IPS DF 6.9 (cell line): ENCODE measurements at regions not wholly inside any gene's neighbourhood (a gene's known extent, or its start where the extent isn't known, plus 50 kb on each side); places are given as distances from the start of the nearest gene placed in this dataset.
"Not testable (repeated sequence)": the region's sequence is repeated elsewhere in the genome, so short reads cannot be mapped to it uniquely, and the experiment has no call there.

Experiments used
- DNase-seq: peaks from one replicate; pipeline ENCODE4 v3.0.0-alpha.2; 2013; ENCODE audit warnings: low read depth, low spot score
- H3K27ac ChIP-seq: one replicate; pipeline ENCODE4 v1.5.1; 2013; ENCODE audit warnings: low read length, control low read depth
- H3K27me3 ChIP-seq: 2 replicates; pipeline ENCODE4 v1.6.1; 2013; ENCODE audit warnings: mild to moderate bottlenecking, low read length; ENCODE audit not compliant: control insufficient read depth, insufficient read depth
- H3K36me3 ChIP-seq: 2 replicates; pipeline ENCODE4 v1.6.1; 2013; ENCODE audit warnings: low read length; ENCODE audit not compliant: control insufficient read depth, insufficient read depth
- H3K4me1 ChIP-seq: 2 replicates; pipeline ENCODE4 v1.6.1; 2013; ENCODE audit warnings: low read length; ENCODE audit not compliant: control insufficient read depth, insufficient read depth
- H3K4me3 ChIP-seq: 2 replicates; pipeline ENCODE4 v1.5.1; 2013; ENCODE audit warnings: mild to moderate bottlenecking, low read length
- H3K9me3 ChIP-seq: 2 replicates; pipeline ENCODE4 v1.6.1; 2013; ENCODE audit warnings: low read length, inconsistent platforms; ENCODE audit not compliant: control insufficient read depth, insufficient read depth
- WGBS: extraction: QIAGEN DNeasy Blood & Tissue Kit; methylation state at CpG from one replicate; pipeline ENCODE4 v1.1.7; 2013; ENCODE audit warnings: mixed read lengths, missing lambda C conversion rate; ENCODE audit not compliant: insufficient read length, insufficient coverage; 5-methylcytosine and 5-hydroxymethylcytosine counted together

- WGBS, result no CpG with 5 or more reads among the region's 1 CpG
- no peak for DNase-seq
These were observed 233.5 kb upstream of the ELL2 start for GRCh38 chr5:96195123-96195522.

GRCh38 chr5:96194593-96194992, 232.9 kb upstream of the ELL2 start:
- no peak overlapping the region for H3K4me3 ChIP-seq
- no peaks in the 10 kb centered on the region; the same call in 1 of the 2 replicates for H3K9me3 ChIP-seq
- no peaks in the 10 kb centered on the region for H3K27me3 ChIP-seq
- no peaks in the 10 kb centered on the region for H3K4me1 ChIP-seq
- no peak overlapping the region for H3K27ac ChIP-seq
- H3K36me3 ChIP-seq, result no peaks in the 10 kb centered on the region
- no peak for DNase-seq

More at GRCh38 chr5:96195123-96195522, 233.5 kb upstream of the ELL2 start:
- Histone ChIP-seq H3K4me1 (no peaks in the 10 kb centered on the region), H3K9me3 (no peaks in the 10 kb centered on the region; the same call in 1 of the 2 replicates), H3K27me3 (no peaks in the 10 kb centered on the region), H3K4me3 (no peak overlapping the region), H3K36me3 (no peaks in the 10 kb centered on the region), H3K27ac (no peak overlapping the region)

DNA sequence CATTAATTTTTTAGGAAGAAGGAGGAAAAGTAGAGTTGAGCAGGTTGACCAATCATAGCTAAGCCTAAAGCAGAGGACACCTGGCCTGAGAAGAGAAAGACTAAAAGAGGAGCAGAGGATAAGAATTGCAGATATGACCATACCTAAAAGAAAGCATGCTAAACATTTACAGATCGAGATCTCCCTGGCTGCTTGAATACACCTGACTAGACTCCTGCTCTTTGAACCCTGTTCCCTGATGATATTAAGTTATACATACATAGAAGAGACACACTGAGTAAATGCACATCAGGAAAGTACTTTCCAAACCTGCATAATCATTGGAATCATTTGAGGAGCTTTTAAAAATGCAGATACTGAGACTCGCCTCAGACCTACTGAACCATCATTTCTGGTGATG, 232.3 kb upstream of the ELL2 start:
- H3K4me3 ChIP-seq, result no peak overlapping the region
- H3K4me1 ChIP-seq, result no peaks in the 10 kb centered on the region
- H3K27me3 ChIP-seq, result no peaks in the 10 kb centered on the region
- no peak for DNase-seq
- no peaks in the 10 kb centered on the region; the same call in 1 of the 2 replicates for H3K9me3 ChIP-seq
- no CpG with 5 or more reads among the region's 2 CpGs for WGBS
- no peaks in the 10 kb centered on the region for H3K36me3 ChIP-seq
- H3K27ac ChIP-seq, result no peak overlapping the region

- Histone ChIP-seq H3K27me3 (no peaks in the 10 kb centered on the region), H3K36me3 (no peaks in the 10 kb centered on the region), H3K27ac (no peak overlapping the region), H3K4me1 (no peaks in the 10 kb centered on the region), H3K9me3 (no peaks in the 10 kb centered on the region), H3K4me3 (no peak overlapping the region)
- no CpG with 5 or more reads among the region's 1 CpG for WGBS
- DNase-seq, result no peak
These were observed 228.3 kb upstream of the ELL2 start for GRCh38 chr5:96189987-96190386.

DNA sequence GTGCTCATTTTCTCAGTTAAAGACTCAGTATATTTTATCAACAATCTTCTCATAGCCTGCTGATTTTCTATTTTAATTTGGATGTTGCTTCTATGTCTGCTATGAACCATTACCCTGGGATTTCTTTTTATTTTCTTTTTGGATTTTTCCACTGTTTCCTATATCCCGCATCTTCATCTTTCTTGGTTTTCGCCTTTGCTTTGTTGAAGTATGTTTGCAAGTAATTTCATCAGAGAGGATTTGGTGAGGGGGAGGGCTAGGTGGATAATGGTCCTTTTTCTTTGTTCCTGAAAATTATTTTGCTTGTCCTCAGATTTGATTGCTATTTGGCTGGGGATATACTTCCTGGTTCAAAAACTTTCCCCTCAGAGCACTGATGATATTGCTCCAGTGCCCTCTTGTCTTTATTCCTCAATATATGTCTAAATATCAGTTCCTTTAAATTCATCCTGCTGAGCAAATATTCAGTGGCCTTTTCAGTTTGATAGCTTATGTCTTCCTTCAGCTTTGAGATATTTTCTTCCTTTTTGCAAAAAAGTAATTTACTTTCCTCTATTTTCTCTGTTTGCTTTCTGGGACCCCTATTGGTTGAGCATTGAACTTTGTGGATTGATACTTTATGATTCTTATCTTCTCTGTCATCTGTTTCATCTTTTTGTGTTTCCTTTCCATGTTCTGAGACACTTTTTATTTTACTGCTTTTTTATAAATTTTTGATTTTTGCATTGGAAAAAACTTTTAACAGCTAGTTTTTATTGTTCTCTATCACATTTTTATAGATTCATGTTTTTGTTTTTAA, 227.6 kb upstream of the ELL2 start:
- Histone ChIP-seq H3K36me3 (no peaks in the 10 kb centered on the region), H3K27ac (no peak overlapping the region), H3K4me1 (no peaks in the 10 kb centered on the region), H3K27me3 (no peaks in the 10 kb centered on the region), H3K9me3 (no peaks in the 10 kb centered on the region), H3K4me3 (no peak overlapping the region)
- DNase-seq, result no peak
- WGBS, result no CpG with 5 or more reads among the region's 2 CpGs

GRCh38 chr5:96187309-96188027, 225.8 kb upstream of the ELL2 start:
- no CpG with 5 or more reads among the region's 5 CpGs for WGBS
- H3K27ac ChIP-seq, result no peak overlapping the region
- H3K4me3 ChIP-seq, result no peak overlapping the region
- no peaks in the 10 kb centered on the region for H3K9me3 ChIP-seq
- H3K27me3 ChIP-seq, result no peaks in the 10 kb centered on the region
- no peaks in the 10 kb centered on the region for H3K4me1 ChIP-seq
- no peak for DNase-seq
- no peaks in the 10 kb centered on the region for H3K36me3 ChIP-seq

- not testable (repeated sequence) for H3K27ac ChIP-seq, DNase-seq, H3K4me1 ChIP-seq, H3K36me3 ChIP-seq, H3K27me3 ChIP-seq, H3K9me3 ChIP-seq, H3K4me3 ChIP-seq
These were observed 222.9 kb upstream of the ELL2 start for GRCh38 chr5:96184510-96184909.

- no peak overlapping the region for H3K27ac ChIP-seq
- no peaks in the 10 kb centered on the region for H3K27me3 ChIP-seq
- no CpG with 5 or more reads among the region's 2 CpGs for WGBS
- H3K4me3 ChIP-seq, result no peak overlapping the region
- DNase-seq, result no peak
- no peaks in the 10 kb centered on the region for H3K36me3 ChIP-seq
- no peaks in the 10 kb centered on the region for H3K4me1 ChIP-seq
- no peaks in the 10 kb centered on the region for H3K9me3 ChIP-seq
These were observed 219.2 kb upstream of the ELL2 start for GRCh38 chr5:96180684-96181435.

DNA sequence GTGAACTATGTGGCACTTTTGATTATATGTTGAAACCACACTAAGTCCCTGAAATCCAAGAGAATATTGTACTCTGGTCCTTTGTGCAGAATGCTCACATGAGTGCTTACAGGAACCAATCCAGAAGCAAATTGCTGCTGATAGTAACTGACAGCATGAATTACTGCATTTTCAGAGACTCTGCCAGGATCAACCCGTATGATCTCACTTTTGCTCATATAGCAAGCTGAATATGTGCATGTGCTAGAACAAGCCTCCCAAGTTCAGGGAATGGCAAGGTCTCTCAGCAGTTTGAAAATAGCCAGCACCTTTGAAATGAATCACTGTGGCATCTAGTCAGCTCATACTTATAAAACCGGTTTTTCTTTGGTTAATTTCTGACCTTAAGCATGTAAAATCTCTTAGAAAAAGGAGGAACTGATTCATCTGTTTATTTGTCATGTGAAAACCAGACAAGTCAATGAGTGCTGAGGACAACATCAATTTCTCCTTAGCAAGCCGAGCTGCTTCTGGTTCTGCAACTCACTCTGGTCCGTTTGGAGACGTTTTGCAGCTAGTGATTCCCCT, 215.7 kb upstream of the ELL2 start:
- H3K4me1 ChIP-seq, result no peaks in the 10 kb centered on the region
- no peak for DNase-seq
- no peaks in the 10 kb centered on the region for H3K9me3 ChIP-seq
- no peak overlapping the region for H3K4me3 ChIP-seq
- WGBS, result no CpG with 5 or more reads among the region's 5 CpGs
- H3K27me3 ChIP-seq, result no peaks in the 10 kb centered on the region
- H3K36me3 ChIP-seq, result no peaks in the 10 kb centered on the region
- H3K27ac ChIP-seq, result no peak overlapping the region

GRCh38 chr5:96176022-96176421, 214.4 kb upstream of the ELL2 start:
- DNase-seq, result no peak
- WGBS, result no CpG with 5 or more reads among the region's 2 CpGs
- no peaks in the 10 kb centered on the region for H3K36me3 ChIP-seq
- no peaks in the 10 kb centered on the region for H3K27me3 ChIP-seq
- H3K9me3 ChIP-seq, result no peaks in the 10 kb centered on the region
- H3K4me3 ChIP-seq, result no peak overlapping the region
- no peaks in the 10 kb centered on the region for H3K4me1 ChIP-seq
- no peak overlapping the region for H3K27ac ChIP-seq
